ENCODE measurements at regions not wholly inside any gene's neighbourhood (a gene's known extent, or its start where the extent isn't known, plus 50 kb on each side); places are given as distances from the start of the nearest gene placed in this dataset.

DNA sequence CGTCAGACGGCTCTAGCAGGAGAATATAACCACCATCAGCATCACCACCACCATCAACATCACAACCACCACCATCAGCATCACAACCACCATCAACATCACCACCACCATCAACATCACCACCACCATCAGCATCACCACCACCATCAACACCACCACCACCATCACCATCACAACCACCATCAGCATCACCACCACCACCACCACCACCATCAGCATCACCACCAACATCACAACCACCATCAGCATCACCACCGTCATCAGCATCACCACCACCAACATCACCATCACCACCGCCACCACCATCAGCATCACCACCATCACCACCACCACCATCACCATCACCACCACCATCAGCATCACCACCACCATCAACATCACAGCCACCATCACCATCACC is 210.7 kb downstream of the C9orf50 start:
- Mint-ChIP-seq H3K9me3 (ENCODE audit: low read depth) (no peaks in the 10 kb centered on the region), H3K27ac (no peak overlapping the region), H3K4me3 (no peak overlapping the region), H3K36me3 (peaks cover 3% of the 10 kb centered on the region), H3K4me1 (ENCODE audit: low read depth) (peaks cover 25% of the 10 kb centered on the region), H3K27me3 (no peaks in the 10 kb centered on the region)

- peaks cover 20% of the 10 kb centered on the region for H3K4me1 Mint-ChIP-seq (ENCODE audit: low read depth)
- no peak overlapping the region for H3K4me3 Mint-ChIP-seq
- no peak overlapping the region for H3K27ac Mint-ChIP-seq
- H3K9me3 Mint-ChIP-seq (ENCODE audit: low read depth): no peaks in the 10 kb centered on the region
- H3K27me3 Mint-ChIP-seq: no peaks in the 10 kb centered on the region
- peaks cover 3% of the 10 kb centered on the region for H3K36me3 Mint-ChIP-seq
Measured at GRCh38 chr9:129408535-129409215, 212.2 kb downstream of the C9orf50 start.

DNA sequence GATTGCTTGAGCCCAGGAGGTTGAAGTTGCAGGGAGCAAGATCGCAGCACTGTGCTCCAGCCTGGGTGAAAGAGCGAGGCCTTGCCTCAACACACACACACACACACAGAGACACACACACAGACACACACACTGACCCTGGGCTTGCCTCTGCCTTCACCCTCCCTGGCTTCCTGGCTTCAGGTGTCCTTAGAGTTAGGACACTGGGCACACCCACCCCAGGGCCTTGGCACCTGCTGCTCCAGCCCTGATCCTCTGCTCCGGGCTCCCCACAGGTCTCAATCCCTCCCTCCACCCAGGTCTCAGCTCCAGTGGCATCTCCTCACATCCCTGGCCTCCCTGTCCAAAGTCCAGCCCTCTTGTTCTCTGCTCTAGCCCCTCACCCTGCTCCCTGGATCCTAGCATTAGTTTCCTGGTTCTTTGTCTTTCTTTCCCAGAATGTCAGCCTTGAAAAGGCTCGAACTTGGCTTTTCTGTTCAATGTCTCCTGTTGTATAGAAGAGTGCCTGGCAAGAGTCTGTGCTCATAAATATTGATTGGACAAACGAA is 212.9 kb downstream of the C9orf50 start:
- Mint-ChIP-seq H3K4me1 (ENCODE audit: low read depth) (peaks cover 19% of the 10 kb centered on the region), H3K27me3 (no peaks in the 10 kb centered on the region)

GRCh38 chr9:129406278-129407225 is 214.3 kb downstream of the C9orf50 start:
- no peak overlapping the region for H3K27ac Mint-ChIP-seq

More for the DNA sequence above, 212.9 kb downstream of the C9orf50 start:
- H3K4me3 Mint-ChIP-seq: no peak overlapping the region
- H3K36me3 Mint-ChIP-seq: peaks cover 3% of the 10 kb centered on the region
- no peak overlapping the region for H3K27ac Mint-ChIP-seq
- H3K9me3 Mint-ChIP-seq (ENCODE audit: low read depth): no peaks in the 10 kb centered on the region

GRCh38 chr9:129405827-129406213 is 215.1 kb downstream of the C9orf50 start:
- Mint-ChIP-seq H3K4me1 (ENCODE audit: low read depth) (peaks cover 13% of the 10 kb centered on the region), H3K4me3 (no peak overlapping the region), H3K36me3 (peaks cover 3% of the 10 kb centered on the region), H3K27me3 (no peaks in the 10 kb centered on the region), H3K27ac (no peak overlapping the region), H3K9me3 (ENCODE audit: low read depth) (no peaks in the 10 kb centered on the region)

More at GRCh38 chr9:129406278-129407225, 214.3 kb downstream of the C9orf50 start:
- H3K9me3 Mint-ChIP-seq (ENCODE audit: low read depth): no peaks in the 10 kb centered on the region
- H3K27me3 Mint-ChIP-seq: no peaks in the 10 kb centered on the region
- peaks cover 3% of the 10 kb centered on the region for H3K36me3 Mint-ChIP-seq
- H3K4me3 Mint-ChIP-seq: no peak overlapping the region
- H3K4me1 Mint-ChIP-seq (ENCODE audit: low read depth): peaks cover 14% of the 10 kb centered on the region

- Mint-ChIP-seq H3K9me3 (ENCODE audit: low read depth) (no peaks in the 10 kb centered on the region), H3K4me3 (no peak overlapping the region), H3K4me1 (ENCODE audit: low read depth) (peaks cover 9% of the 10 kb centered on the region), H3K27ac (no peak overlapping the region), H3K27me3 (no peaks in the 10 kb centered on the region), H3K36me3 (no peaks in the 10 kb centered on the region)
Measured at GRCh38 chr9:129405089-129405826, 215.6 kb downstream of the C9orf50 start.

DNA sequence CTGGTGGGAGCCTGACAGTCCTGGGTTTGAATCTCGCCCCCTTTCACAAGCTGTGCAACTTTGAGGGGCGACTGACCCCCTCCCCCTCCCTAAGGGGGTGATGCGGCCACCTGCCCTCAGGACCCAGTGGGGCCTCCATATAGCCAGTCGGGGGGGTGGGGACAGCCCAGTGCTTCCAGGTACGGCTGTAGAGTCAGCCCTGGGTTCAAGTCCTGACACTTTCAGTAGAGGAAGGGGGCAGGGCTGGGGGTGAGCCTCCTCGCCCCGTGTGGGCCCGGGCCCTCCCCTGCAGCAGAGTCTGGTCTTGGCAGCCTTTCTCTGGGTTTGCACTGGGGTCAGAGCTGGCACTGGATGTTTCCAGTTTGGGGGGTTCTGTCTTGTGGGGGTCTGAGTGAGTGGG is 216.3 kb downstream of the C9orf50 start:
- Mint-ChIP-seq H3K4me1 (ENCODE audit: low read depth) (peaks cover 9% of the 10 kb centered on the region), H3K36me3 (no peaks in the 10 kb centered on the region), H3K27me3 (no peaks in the 10 kb centered on the region), H3K27ac (no peak overlapping the region), H3K9me3 (ENCODE audit: low read depth) (no peaks in the 10 kb centered on the region), H3K4me3 (no peak overlapping the region)

DNA sequence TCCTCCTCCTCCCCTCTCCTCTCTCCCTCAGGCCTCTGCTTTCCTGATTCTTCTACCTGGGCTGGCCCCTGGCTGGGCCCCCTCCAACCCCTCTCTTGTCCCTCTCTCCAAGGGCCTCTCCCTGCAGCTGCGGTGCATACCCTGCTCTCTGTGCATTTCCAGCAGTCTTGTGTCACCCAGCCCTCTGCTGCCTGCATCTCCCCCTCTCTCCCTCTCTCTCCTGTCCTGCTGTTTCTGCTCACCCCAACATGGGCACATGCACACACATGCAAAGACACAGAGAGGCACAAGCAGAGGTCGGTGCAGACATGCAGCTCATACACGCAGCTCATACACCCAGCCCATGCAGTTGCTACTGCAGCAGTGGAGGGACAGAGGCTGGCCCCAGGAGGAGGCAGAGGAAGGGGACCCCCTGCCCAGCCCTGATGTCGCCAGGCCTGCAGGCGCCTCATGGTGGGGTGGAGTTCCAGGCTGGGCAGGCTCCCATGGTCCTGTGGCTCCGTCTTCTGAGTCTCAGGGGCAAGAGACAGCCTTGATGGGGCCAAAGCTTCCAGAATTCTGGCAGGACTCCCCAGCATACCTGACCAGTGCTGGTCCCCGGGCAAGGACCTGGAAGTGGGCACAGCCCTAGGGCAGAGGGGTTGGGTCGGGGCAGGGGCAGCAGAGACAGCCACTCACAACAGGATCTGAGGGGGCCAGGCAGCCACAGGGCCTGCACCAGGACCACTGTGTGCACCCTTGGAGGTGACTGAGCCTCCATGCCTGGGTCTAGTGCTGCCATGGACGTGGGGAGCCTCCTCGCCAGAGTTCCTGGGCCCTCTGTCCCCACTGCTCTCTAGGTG is 216.9 kb downstream of the C9orf50 start:
- Mint-ChIP-seq H3K4me1 (ENCODE audit: low read depth) (peaks cover 11% of the 10 kb centered on the region), H3K27me3 (no peaks in the 10 kb centered on the region), H3K4me3 (no peak overlapping the region), H3K36me3 (no peaks in the 10 kb centered on the region), H3K27ac (no peak overlapping the region), H3K9me3 (ENCODE audit: low read depth) (no peaks in the 10 kb centered on the region)

DNA sequence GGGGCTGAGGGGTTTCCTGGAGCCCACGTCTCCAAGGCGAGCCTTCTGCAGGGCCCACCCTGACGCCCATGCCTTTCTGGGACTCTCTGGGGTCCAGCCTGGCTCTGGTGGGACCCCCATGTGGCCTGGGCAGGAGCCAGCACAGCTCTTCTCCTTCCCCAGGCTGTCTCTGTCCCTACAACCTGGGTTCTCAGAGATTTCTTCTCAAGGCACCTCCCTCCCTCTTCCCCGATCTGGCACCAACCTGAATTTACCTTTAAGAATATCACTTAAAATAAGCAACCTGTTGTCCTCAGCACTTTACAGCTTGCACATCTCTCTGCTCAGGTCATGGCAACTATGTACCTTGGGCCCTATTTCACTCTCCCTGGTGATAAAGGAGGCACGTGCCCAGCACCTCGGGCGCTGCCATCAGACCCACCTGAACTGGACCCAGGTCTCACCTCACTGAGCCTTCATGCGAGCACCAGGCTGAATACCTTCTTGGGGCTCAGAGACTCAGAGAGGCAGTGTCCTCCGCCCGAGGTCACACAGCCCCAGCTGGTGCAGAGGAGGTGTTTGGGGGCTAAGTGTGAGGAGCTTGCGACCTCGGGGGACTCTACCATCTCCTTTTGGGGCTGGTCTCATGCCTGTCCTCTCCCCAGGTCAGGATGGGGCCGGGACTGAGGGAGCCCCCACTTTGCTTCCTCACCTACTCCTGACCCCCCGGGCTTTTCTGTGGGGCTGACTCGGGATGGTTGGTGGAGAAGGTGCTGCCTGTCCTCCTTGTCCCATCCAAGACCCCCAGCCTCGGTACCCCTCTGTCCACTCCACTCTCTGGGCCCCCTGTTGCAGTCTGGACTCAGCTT is 217.7 kb downstream of the C9orf50 start:
- Mint-ChIP-seq H3K9me3 (ENCODE audit: low read depth) (no peaks in the 10 kb centered on the region), H3K27me3 (no peaks in the 10 kb centered on the region), H3K36me3 (no peaks in the 10 kb centered on the region), H3K4me1 (ENCODE audit: low read depth) (peaks cover 10% of the 10 kb centered on the region), H3K27ac (no peak overlapping the region), H3K4me3 (no peak overlapping the region)

GRCh38 chr9:129402371-129402739 is 218.5 kb downstream of the C9orf50 start:
- no peaks in the 10 kb centered on the region for H3K9me3 Mint-ChIP-seq (ENCODE audit: low read depth)
- no peak overlapping the region for H3K27ac Mint-ChIP-seq
- no peak overlapping the region for H3K4me3 Mint-ChIP-seq
- H3K4me1 Mint-ChIP-seq (ENCODE audit: low read depth): peaks cover 11% of the 10 kb centered on the region
- no peaks in the 10 kb centered on the region for H3K36me3 Mint-ChIP-seq
- no peaks in the 10 kb centered on the region for H3K27me3 Mint-ChIP-seq

DNA sequence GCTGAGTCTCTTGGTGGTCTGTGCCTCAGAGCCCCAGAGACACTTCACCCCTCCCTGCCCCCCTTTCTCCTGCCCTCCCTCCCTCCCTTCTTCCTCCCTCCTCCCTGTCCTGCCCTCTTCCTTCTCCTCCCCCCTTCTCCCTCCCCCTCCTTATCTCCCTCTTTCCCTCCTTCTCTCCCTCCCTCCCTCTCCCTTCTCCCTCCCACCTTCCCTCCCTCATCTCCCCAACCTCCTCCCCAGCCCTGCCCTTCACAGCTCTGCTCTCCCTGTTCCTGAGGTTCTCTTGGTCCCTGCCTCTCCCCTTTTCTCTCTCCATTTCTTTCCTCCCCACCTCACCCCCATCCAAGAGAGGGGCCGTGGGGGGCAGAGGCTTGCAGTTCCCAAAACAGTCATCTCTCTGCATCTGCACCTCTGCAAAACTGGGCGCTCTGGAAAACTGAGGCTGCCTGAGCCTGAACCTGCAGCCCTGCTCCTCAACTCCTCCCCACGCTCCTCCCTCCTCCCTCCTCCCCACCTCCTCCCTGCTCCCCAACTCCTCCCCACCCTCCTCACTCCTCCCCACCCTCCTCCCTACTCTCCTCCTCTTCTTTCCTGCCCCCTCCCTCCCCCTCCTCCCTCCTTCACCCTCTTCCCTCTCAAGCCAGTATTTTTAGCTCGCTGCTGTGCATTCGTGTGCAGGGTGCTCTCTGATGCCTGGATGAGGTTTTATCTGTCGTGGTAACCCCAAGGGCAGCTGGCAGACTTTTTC is 219.1 kb downstream of the C9orf50 start:
- Mint-ChIP-seq H3K27me3 (no peaks in the 10 kb centered on the region), H3K9me3 (ENCODE audit: low read depth) (no peaks in the 10 kb centered on the region), H3K27ac (no peak overlapping the region), H3K4me1 (ENCODE audit: low read depth) (peaks cover 10% of the 10 kb centered on the region), H3K4me3 (no peak overlapping the region), H3K36me3 (no peaks in the 10 kb centered on the region)

GRCh38 chr9:129400971-129401622 is 219.8 kb downstream of the C9orf50 start:
- no peak overlapping the region for H3K4me3 Mint-ChIP-seq
- H3K27ac Mint-ChIP-seq: no peak overlapping the region
- H3K36me3 Mint-ChIP-seq: no peaks in the 10 kb centered on the region
- H3K27me3 Mint-ChIP-seq: no peaks in the 10 kb centered on the region
- H3K9me3 Mint-ChIP-seq (ENCODE audit: low read depth): no peaks in the 10 kb centered on the region
- H3K4me1 Mint-ChIP-seq (ENCODE audit: low read depth): peaks cover 7% of the 10 kb centered on the region

Data from activated naive CD8-positive, alpha-beta T cell (primary cell).